Esophagus muscularis mucosa (tissue), 4 donors: ENCODE measurements at regions not wholly inside any gene's neighbourhood (a gene's known extent, or its start where the extent isn't known, plus 50 kb on each side); places are given as distances from the start of the nearest gene placed in this dataset.

Source experiments
- DNase-seq: peaks from one replicate; pipeline ENCODE4 v3.0.0-alpha.2; 2017; ENCODE audit errors: extremely low spot score
- H3K27ac ChIP-seq, 4 donors: fragments of 200-600 bp; sonication (generic); replicated peaks in 1 of 4; 1 replicate in 3 of 4; 2 replicates in 1 of 4; pipeline ENCODE4 v1.5.1; 2016 to 2019; ENCODE audit warnings: mild to moderate bottlenecking in 1 of 4
- H3K27me3 ChIP-seq, 4 donors: fragments of 200-600 bp; sonication (generic); one replicate each; pipeline versions ENCODE4 v1.5.1 to v1.6.0; 2016 to 2019
- H3K36me3 ChIP-seq, 4 donors: fragments of 200-600 bp; sonication (generic); one replicate each; pipeline ENCODE4 v1.5.1; 2016 to 2019
- H3K4me1 ChIP-seq, 4 donors: fragments of 200-600 bp; sonication (generic); one replicate each; pipeline ENCODE4 v1.5.1; 2016 to 2019
- H3K4me3 ChIP-seq, 4 donors: fragments of 200-600 bp; sonication (generic); 1 replicate in 2 of 4; 2 replicates in 2 of 4; pipeline ENCODE4 v1.5.1; 2016 to 2019; ENCODE audit warnings: mild to moderate bottlenecking in 4 of 4, moderate library complexity in 1 of 4
- H3K9me3 ChIP-seq, 4 donors: fragments of 200-600 bp; sonication (generic); 1 replicate in 3 of 4; 2 replicates in 1 of 4; pipeline ENCODE4 v1.5.1; 2016 to 2019
- EP300 ChIP-seq: sonication (generic); formaldehyde crosslinking; IDR thresholded peaks from one replicate; pipeline ENCODE4 v1.6.1; 2017; ENCODE audit warnings: antibody characterized with exemption
- POLR2A ChIP-seq: fragments of 450-650 bp; IDR thresholded peaks from one replicate; pipeline ENCODE4 v1.6.1; 2017; ENCODE audit warnings: antibody characterized with exemption, moderate library complexity, mild to moderate bottlenecking, low read depth
- POLR2AphosphoS5 ChIP-seq, 2 donors: sonication (generic); formaldehyde crosslinking; IDR thresholded peaks; one replicate each; pipeline ENCODE4 v1.6.1; 2017; ENCODE audit warnings: antibody characterized with exemption in 2 of 2
- WGBS: methylation state at CpG from one replicate; pipeline ENCODE4 v1.1.5; 2018; 5-methylcytosine and 5-hydroxymethylcytosine counted together
- intact Hi-C: fragments of 100-400 bp; cut with DNase I; formaldehyde crosslinking; loops from one replicate; pipeline ENCODE4 v1.15.1; 2023
- TF ChIP-seq, protein P1 (sequence below), 3 experiments: fragments of 200-600 bp in 2 of 3; fragments of 450-650 bp in 1 of 3; sonication (generic) in 2 of 3; IDR thresholded peaks; one replicate each; pipeline ENCODE4 v1.5.1; 2017 to 2019; ENCODE audit warnings: antibody characterized with exemption in 3 of 3, mild to moderate bottlenecking in 2 of 3, moderate library complexity in 1 of 3

DNA sequence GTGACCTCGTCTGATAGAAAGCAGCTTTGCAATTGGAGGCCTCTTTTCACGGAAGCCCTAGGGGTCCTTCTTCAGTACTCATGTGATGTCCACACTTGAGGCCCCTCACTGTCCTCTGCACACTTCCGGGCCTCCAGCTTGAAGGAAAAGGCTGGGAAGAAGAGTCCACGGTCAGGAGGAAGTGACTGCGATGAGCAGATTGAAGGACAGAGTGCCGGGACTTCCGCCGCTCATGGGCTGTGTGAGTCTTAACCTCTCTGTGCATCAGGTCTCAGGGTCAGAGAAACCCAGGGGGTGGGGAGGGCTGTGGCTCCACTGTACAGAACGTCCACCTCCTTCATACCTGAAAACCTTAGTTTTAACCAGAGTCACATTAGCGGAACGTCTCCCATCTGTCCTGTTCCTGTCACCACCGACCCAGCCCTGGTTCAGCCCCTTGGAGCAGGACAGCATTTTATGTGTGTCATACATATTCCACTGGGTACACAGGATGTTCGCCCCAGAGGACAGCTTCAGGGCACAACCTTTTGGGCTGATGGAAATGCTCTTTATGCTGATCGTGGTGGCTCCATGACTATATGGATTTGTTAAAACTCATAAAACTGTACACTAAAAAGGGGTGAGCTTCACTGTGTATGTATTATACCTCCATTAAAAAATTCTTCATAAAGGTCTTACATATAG is 51.0 kb upstream of the SORCS2 start:
- H3K27ac ChIP-seq, result no peak overlapping the region
- TF ChIP-seq POLR2A, result no peak
- no peak for TF ChIP-seq POLR2AphosphoS5 (IDR thresholded peaks at IDR 0.05)
- TF ChIP-seq, protein P1, sequence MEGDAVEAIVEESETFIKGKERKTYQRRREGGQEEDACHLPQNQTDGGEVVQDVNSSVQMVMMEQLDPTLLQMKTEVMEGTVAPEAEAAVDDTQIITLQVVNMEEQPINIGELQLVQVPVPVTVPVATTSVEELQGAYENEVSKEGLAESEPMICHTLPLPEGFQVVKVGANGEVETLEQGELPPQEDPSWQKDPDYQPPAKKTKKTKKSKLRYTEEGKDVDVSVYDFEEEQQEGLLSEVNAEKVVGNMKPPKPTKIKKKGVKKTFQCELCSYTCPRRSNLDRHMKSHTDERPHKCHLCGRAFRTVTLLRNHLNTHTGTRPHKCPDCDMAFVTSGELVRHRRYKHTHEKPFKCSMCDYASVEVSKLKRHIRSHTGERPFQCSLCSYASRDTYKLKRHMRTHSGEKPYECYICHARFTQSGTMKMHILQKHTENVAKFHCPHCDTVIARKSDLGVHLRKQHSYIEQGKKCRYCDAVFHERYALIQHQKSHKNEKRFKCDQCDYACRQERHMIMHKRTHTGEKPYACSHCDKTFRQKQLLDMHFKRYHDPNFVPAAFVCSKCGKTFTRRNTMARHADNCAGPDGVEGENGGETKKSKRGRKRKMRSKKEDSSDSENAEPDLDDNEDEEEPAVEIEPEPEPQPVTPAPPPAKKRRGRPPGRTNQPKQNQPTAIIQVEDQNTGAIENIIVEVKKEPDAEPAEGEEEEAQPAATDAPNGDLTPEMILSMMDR (IDR thresholded peaks at IDR 0.05), result no peak
- no peak for TF ChIP-seq EP300
- H3K9me3 ChIP-seq, result no peaks in the 10 kb centered on the region
- H3K4me3 ChIP-seq, result no peak overlapping the region
- no peaks in the 10 kb centered on the region for H3K36me3 ChIP-seq
- H3K27me3 ChIP-seq, result peaks cover 0 to 5% (median 0%) of the 10 kb centered on the region in 4 donors
- DNase-seq, result no peak
- no peaks in the 10 kb centered on the region for H3K4me1 ChIP-seq
- intact Hi-C loops, result no loop called here
- WGBS, result 83% methylated on average over 14 of the region's 14 CpGs

DNA sequence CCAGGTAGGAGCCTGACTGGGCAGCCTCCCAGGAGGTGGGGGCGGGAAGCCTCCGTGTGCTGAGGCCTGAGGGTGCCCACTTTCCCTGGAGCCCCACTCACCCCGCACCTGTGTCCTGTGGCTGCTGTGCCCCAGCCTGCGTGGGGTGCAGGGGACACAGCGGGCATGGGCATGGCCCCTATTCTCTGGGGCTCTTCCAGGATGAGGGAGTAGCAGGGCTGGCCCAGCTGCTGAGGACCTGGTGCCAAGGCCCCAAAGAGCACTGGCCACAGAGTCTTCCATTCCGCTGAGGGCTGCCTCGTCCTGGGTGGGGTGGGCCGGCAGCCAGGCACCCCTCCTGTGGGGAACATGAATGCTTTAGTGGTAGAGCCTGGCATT is 51.7 kb upstream of the SORCS2 start:
- peaks cover 0 to under 1% (median 0%) of the 10 kb centered on the region in 4 donors for H3K4me1 ChIP-seq
- DNase-seq, result no peak
- intact Hi-C loops, result no loop called here
- H3K27ac ChIP-seq, result no peak overlapping the region
- TF ChIP-seq POLR2A (no peak), EP300 (no peak), POLR2AphosphoS5 (IDR thresholded peaks at IDR 0.05) (no peak)
- TF ChIP-seq, protein P1 (IDR thresholded peaks at IDR 0.05), result no peak
- WGBS, result 93% methylated on average over 6 of the region's 8 CpGs
- peaks cover 0 to 5% (median 0%) of the 10 kb centered on the region in 4 donors for H3K27me3 ChIP-seq
- no peak overlapping the region for H3K4me3 ChIP-seq
- no peaks in the 10 kb centered on the region for H3K36me3 ChIP-seq
- no peaks in the 10 kb centered on the region for H3K9me3 ChIP-seq

DNA sequence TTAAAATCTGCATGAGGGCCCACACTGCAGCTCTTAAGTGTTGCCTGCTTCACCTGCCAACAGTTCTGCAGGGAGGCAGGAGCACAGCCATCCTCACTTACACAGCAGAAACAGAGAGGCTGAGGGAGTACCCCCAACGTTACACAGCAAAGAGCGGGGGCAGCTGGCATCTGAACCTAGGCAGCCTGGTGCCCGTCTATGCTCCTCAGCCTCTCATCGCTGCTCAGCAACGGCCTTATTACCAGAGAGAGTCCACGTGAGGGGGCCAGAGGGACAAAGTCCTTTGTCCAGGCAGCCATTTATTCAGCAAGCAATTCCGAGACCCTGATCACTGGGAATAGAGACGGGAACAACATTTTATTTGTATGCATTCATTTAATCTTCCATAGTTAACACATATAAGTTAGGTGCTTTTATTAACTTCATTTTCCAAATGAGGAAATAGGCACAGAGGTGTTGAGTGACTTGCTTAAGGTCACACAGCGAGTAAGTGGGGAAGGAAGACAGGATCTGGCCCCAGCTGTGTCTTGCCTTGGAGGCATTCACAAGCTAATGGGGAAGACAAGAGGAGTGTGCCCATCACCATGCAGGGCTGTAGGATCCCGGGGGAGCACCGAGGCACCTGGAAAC is 52.2 kb upstream of the SORCS2 start:
- H3K36me3 ChIP-seq, result no peaks in the 10 kb centered on the region
- H3K4me3 ChIP-seq, result no peak overlapping the region
- DNase-seq, result no peak
- no peaks in the 10 kb centered on the region for H3K9me3 ChIP-seq
- H3K4me1 ChIP-seq, result peaks cover 0 to 5% (median 4%) of the 10 kb centered on the region in 4 donors
- whole genome bisulfite sequencing, result 88% methylated on average over 11 of the region's 11 CpGs
- intact Hi-C loops, result no loop called here
- peaks cover 0 to 5% (median 0%) of the 10 kb centered on the region in 4 donors for H3K27me3 ChIP-seq
- TF ChIP-seq POLR2A (no peak), EP300 (no peak), POLR2AphosphoS5 (IDR thresholded peaks at IDR 0.05) (no peak)
- TF ChIP-seq, protein P1 (IDR thresholded peaks at IDR 0.05), result no peak
- H3K27ac ChIP-seq, result no peak overlapping the region

DNA sequence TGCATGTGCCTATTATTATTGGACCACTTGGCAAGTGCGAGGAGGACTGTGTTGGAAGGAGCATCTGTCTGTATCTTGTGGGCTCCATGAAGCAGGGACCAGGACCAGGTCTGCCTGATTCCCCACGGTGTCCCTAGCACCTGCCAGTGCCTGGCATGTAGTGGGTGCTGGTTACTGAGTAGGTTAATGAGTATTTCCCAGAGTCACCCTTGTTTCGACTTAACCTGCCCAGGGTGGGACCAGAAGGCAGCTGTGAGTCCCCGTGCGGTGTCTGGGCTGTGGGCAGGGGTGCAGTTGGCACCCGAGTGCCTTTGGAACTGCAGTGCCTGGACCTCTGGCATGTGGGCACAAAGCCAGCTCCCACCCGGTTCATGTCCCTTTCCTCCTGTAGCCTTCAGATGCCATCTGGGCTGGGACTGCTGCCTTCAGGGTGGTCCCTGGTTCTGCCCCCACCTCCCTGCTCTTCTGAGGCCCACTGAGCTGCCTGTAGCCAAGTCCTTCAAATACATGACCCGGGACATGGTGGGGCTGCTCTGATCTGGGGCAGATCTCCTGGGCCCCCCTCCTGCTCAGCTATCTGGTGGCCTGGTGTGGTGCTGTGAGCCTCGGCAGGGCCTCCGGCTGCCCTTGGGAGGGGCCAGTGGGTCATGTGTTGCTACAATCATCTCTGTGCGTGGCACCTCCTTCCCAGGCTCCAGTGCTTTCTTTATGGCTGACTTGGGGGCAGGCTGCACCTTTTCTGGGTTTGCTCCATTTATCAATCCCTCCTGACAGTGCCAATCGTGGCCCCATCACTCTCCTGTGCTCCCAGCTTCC is 53.0 kb upstream of the SORCS2 start:
- no peak overlapping the region for H3K4me3 ChIP-seq
- H3K27ac ChIP-seq, result no peak overlapping the region
- H3K36me3 ChIP-seq, result no peaks in the 10 kb centered on the region
- TF ChIP-seq POLR2A (no peak), POLR2AphosphoS5 (IDR thresholded peaks at IDR 0.05) (no peak), EP300 (no peak)
- TF ChIP-seq, protein P1 (IDR thresholded peaks at IDR 0.05), result no peak
- no peaks in the 10 kb centered on the region for H3K27me3 ChIP-seq
- intact Hi-C loops, result no loop called here
- 77% methylated on average over 6 of the region's 12 CpGs for WGBS
- no peak for DNase-seq
- H3K9me3 ChIP-seq, result no peaks in the 10 kb centered on the region
- H3K4me1 ChIP-seq, result peaks cover 0 to 13% (median 12%) of the 10 kb centered on the region in 4 donors
